Esophagus squamous epithelium (tissue), 5 donors: ENCODE measurements at regions not wholly inside any gene's neighbourhood (a gene's known extent, or its start where the extent isn't known, plus 50 kb on each side); places are given as distances from the start of the nearest gene placed in this dataset.

Experiments
- DNase-seq: peaks from one replicate; lab custom pipeline; 2025; lab: John Stamatoyannopoulos, UW
- H3K27ac ChIP-seq, 4 donors: fragments of 200-600 bp; sonication (generic); one replicate each; pipeline ENCODE4 v1.5.1; 2016 to 2019; ENCODE audit warnings: mild to moderate bottlenecking in 1 of 4
- H3K27me3 ChIP-seq, 4 donors: fragments of 200-600 bp; sonication (generic); 1 replicate in 3 of 4; 2 replicates in 1 of 4; pipeline versions ENCODE4 v1.5.1 to v1.6.0; 2017 to 2021; ENCODE audit warnings: antibody characterized with exemption in 1 of 4
- H3K36me3 ChIP-seq, 3 donors: fragments of 200-600 bp; sonication (generic); one replicate each; pipeline ENCODE4 v1.5.1; 2016 to 2019
- H3K4me1 ChIP-seq, 3 donors: fragments of 200-600 bp; sonication (generic); one replicate each; pipeline ENCODE4 v1.5.1; 2017 to 2019
- H3K4me3 ChIP-seq, 4 donors: fragments of 200-600 bp; sonication (generic); 1 replicate in 3 of 4; 2 replicates in 1 of 4; pipeline ENCODE4 v1.5.1; 2016 to 2019; ENCODE audit warnings: mild to moderate bottlenecking in 2 of 4, moderate library complexity in 1 of 4
- H3K9me3 ChIP-seq, 3 donors: fragments of 200-600 bp; sonication (generic); one replicate each; pipeline ENCODE4 v1.5.1; 2016 to 2019
- CTCF ChIP-seq, 6 experiments: fragments of 450-650 bp in 4 of 6; fragments of 200-600 bp in 2 of 6; sonication (generic) in 2 of 6; IDR thresholded peaks; one replicate each; pipeline ENCODE4 v1.5.1; 2016 to 2019; ENCODE audit warnings: antibody characterized with exemption in 6 of 6, mild to moderate bottlenecking in 4 of 6, moderate library complexity in 4 of 6
- POLR2A ChIP-seq, 4 donors: fragments of 450-650 bp; IDR thresholded peaks; one replicate each; pipeline ENCODE4 v1.6.1; 2017; ENCODE audit warnings: antibody characterized with exemption in 4 of 4, mild to moderate bottlenecking in 4 of 4, moderate library complexity in 3 of 4
- WGBS, 2 donors: methylation state at CpG; one replicate each; pipeline ENCODE4 v1.1.5; 2018; 5-methylcytosine and 5-hydroxymethylcytosine counted together
- intact Hi-C: fragments of 100-400 bp; cut with DNase I; formaldehyde crosslinking; loops from one replicate; pipeline ENCODE4 v1.15.0; 2022
- donor health status: DM: yes; HTN: yes; CAD: no.

- TF ChIP-seq CTCF (IDR thresholded peaks at IDR 0.05) (no peak), POLR2A (IDR thresholded peaks at IDR 0.05) (no peak)
- DNase-seq: no peak
- no peak overlapping the region for H3K4me3 ChIP-seq
- H3K9me3 ChIP-seq: no peaks in the 10 kb centered on the region
- H3K36me3 ChIP-seq: no peaks in the 10 kb centered on the region
- no peaks in the 10 kb centered on the region for H3K27me3 ChIP-seq
- intact Hi-C loops: no loop called here
- WGBS, 2 donors: 51 to 63% methylated on average over 4 of the region's 4 CpGs
- no peak overlapping the region for H3K27ac ChIP-seq
- no peaks in the 10 kb centered on the region for H3K4me1 ChIP-seq
Measured at GRCh38 chr11:36807871-36808270, 209.8 kb upstream of the RAG2 start.

GRCh38 chr11:36803084-36803483, 205.0 kb upstream of the RAG2 start:
- Histone ChIP-seq H3K9me3 (no peaks in the 10 kb centered on the region), H3K27me3 (no peaks in the 10 kb centered on the region), H3K36me3 (no peaks in the 10 kb centered on the region), H3K27ac (no peak overlapping the region), H3K4me1 (no peaks in the 10 kb centered on the region), H3K4me3 (no peak overlapping the region)
- no peak for DNase-seq
- intact Hi-C loops: no loop called here
- TF ChIP-seq CTCF (IDR thresholded peaks at IDR 0.05) (no peak), POLR2A (IDR thresholded peaks at IDR 0.05) (no peak)
- 58 to 61% methylated on average over 7 of the region's 7 CpGs for WGBS, 2 donors

GRCh38 chr11:36792996-36793914, 195.2 kb upstream of the RAG2 start:
- no peak overlapping the region for H3K27ac ChIP-seq
- 9 to 25% methylated on average over 11 of the region's 11 CpGs for WGBS, 2 donors
- TF ChIP-seq CTCF (IDR thresholded peaks at IDR 0.05): no peak
- TF ChIP-seq POLR2A (IDR thresholded peaks at IDR 0.05): no peak
- no peak for DNase-seq
- H3K36me3 ChIP-seq: no peaks in the 10 kb centered on the region
- H3K9me3 ChIP-seq: no peaks in the 10 kb centered on the region
- intact Hi-C loops: no loop called here
- H3K4me1 ChIP-seq: no peaks in the 10 kb centered on the region
- no peak overlapping the region for H3K4me3 ChIP-seq
- H3K27me3 ChIP-seq: no peaks in the 10 kb centered on the region

- no peak for DNase-seq
- intact Hi-C loops: no loop called here
- Histone ChIP-seq H3K4me3 (no peak overlapping the region), H3K9me3 (no peaks in the 10 kb centered on the region), H3K36me3 (no peaks in the 10 kb centered on the region), H3K4me1 (no peaks in the 10 kb centered on the region), H3K27ac (no peak overlapping the region), H3K27me3 (no peaks in the 10 kb centered on the region)
- WGBS, 2 donors: 76 to 84% methylated on average over 2 of the region's 2 CpGs
- TF ChIP-seq CTCF (IDR thresholded peaks at IDR 0.05): no peak
- no peak for TF ChIP-seq POLR2A (IDR thresholded peaks at IDR 0.05)
Measured at GRCh38 chr11:36791957-36792356, 193.9 kb upstream of the RAG2 start.

GRCh38 chr11:36790526-36790925, 192.5 kb upstream of the RAG2 start:
- Histone ChIP-seq H3K27me3 (no peaks in the 10 kb centered on the region), H3K36me3 (no peaks in the 10 kb centered on the region), H3K27ac (no peak overlapping the region), H3K9me3 (no peaks in the 10 kb centered on the region), H3K4me3 (no peak overlapping the region), H3K4me1 (no peaks in the 10 kb centered on the region)
- intact Hi-C loops: no loop called here
- 40 to 52% methylated on average over 3 of the region's 3 CpGs for WGBS, 2 donors
- no peak for DNase-seq
- no peak for TF ChIP-seq CTCF (IDR thresholded peaks at IDR 0.05)
- TF ChIP-seq POLR2A (IDR thresholded peaks at IDR 0.05): no peak
